Fibroblast of skin of right biceps (primary cell): ENCODE measurements at regions not wholly inside any gene's neighbourhood (a gene's known extent, or its start where the extent isn't known, plus 50 kb on each side); places are given as distances from the start of the nearest gene placed in this dataset.

Source experiments
- DNase-seq: peaks from one replicate; pipeline ENCODE4 v3.0.0-alpha.2; 2013

DNA sequence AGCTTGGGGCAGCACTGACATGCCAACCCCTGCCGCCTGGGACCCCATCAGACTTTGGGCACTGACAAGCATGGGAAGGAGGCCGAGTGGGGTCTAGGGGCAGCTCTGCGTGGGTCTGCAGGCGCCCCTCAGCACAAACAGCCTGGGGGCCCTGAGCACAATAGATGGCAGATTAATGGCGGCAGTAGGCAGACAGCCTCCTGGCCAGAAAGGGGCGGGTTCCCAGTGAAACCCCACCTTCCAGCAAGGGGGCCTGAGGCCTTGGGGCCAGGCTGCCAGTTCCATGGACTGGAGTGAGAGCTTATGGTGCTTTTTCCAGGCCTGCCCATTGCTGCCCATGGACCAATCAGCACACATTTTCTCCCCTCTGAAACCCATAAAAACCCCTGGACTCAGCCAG, 2031.2 kb downstream of the EFNA5 start:
- no peak for DNase-seq

- DNase-seq: no peak
These were observed 2031.7 kb downstream of the EFNA5 start for GRCh38 chr5:105639068-105639467.

GRCh38 chr5:105638437-105638836, 2032.3 kb downstream of the EFNA5 start:
- no peak for DNase-seq

GRCh38 chr5:105632043-105632442, 2038.7 kb downstream of the EFNA5 start:
- DNase-seq: no peak

- DNase-seq: no peak
These were observed 2039.9 kb downstream of the EFNA5 start for GRCh38 chr5:105630803-105631202.

- DNase-seq: no peak
These were observed 2051.0 kb downstream of the EFNA5 start for GRCh38 chr5:105619725-105620124.

DNA sequence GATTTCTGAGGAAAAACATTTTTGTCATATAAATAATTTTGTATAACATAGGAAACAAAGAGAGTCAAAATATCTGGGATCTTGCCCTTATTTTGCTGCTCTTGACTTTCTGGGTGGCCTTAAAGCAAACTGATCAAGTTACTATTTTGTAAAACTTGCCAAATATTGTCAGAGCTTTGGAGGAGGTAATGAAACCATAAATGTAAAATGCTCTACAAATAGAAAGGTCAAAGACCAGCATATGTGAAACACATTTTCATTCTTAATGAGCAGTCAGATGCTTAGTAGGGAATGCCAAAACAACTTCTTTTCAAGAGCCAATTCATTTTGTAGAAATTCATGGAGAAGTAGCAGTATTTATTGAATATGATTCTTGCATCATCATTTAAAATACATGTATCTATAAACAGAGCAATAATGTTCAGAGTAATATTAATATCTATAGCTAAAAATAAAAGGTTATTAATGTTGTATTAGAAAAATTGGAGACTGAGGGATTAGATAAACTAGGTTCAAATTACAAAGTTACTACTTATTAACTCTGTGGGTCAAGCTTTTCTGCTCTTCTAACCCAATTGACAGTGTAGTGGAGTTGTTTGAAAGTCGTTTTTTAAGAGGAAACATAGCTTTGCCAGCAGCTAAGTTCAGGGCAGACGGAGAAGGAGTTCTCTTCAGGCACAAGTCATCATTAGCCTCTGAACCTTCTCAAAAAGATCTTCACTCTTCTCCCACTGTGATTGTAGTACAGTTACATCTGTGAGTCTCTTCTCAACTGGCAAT, 2053.1 kb downstream of the EFNA5 start:
- no peak for DNase-seq

- no peak for DNase-seq
These were observed 2054.0 kb upstream of the NUDT12 start for GRCh38 chr5:105616599-105616998.

- peak; percentile 5 for DNase-seq
These were observed 2039.8 kb upstream of the NUDT12 start for GRCh38 chr5:105602406-105602805.

DNA sequence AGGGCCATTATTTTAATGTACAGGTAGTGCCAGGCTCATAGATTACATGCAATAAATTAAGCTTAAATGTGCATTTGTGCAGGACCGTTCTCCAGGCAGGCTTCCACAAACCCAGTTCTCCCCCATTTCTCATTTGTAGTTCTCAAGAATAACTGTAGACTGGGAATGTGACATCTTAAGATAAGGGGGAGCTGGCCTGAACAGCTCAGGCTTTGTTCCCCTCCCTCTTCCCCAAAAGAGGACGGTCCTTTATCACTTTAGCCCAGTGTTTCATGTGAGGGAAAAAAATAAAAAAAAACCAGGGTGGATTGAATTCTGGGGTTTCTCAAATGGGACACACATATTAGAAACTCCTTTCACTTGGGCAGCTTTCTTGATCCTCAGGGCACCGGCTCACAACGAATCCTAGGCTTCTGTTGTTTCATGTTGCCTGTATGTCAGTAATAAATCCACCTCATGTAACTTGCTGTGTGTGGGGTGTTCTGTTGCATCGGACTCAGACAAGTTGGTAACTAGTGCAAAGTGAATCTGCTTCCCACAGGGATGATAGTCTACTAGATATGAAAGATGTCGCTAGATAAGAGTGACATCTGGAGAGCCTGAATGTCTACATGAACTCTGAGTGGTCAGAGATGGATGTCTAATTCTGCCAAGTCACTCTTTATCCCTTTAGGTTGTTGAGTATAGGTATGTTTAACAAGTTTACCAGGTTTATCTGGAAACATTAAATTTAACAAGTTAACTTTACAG, 2030.6 kb upstream of the NUDT12 start:
- no peak for DNase-seq

DNA sequence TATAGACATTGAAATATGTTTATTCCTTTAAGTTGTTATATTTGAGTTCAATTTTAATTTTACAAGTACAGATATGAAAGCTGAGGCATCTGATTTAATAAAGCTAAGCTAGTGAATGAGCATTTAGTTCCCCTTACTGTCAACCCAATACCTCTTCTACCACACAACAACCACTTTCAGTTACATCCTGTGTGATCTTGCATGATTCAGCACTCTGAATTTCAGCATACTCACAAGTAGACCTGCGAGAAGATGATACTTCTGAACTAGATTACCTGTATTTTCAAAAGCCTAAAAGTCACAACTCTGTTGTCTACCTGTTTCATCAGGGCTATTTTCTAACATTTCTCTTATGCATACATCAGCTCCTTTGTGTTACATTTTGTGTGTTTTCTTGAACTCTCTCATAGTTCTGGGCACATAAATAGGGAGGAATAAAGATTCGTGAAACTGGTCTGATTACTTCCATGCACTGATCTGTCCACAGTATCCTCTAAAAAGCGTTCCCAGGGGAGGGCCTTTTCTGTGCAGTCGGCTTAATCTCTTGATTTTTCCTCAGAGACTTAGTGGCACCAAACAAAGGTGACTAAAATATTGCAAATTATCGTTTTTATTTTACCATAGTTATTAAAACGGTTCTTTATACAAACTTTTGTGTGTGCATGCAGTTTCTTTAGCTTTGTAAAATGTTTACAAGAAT, 2025.5 kb upstream of the NUDT12 start:
- DNase-seq: no peak

GRCh38 chr5:105581988-105582690, 2019.5 kb upstream of the NUDT12 start:
- DNase-seq: no peak

GRCh38 chr5:105573575-105573974, 2011.0 kb upstream of the NUDT12 start:
- peak; percentile 14 for DNase-seq

DNA sequence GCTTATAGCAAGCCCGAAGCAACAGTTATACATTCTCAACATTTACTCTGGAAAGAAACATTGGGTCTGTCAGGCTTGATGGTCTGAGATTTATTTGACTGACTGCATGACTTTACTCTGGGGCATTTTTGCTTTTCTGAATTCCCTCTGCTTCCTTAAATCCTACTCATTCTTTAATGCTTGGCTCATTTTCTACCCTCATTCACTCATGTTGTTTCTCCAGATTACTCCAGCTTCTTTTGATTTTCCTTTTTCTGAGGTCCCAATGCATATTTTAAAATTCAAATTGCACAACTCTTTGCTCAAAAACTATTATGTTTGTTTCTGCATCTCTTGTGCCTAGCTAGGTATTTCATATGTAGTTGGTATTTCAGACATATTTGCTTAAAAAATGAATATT, 2002.9 kb upstream of the NUDT12 start:
- no peak for DNase-seq

DNA sequence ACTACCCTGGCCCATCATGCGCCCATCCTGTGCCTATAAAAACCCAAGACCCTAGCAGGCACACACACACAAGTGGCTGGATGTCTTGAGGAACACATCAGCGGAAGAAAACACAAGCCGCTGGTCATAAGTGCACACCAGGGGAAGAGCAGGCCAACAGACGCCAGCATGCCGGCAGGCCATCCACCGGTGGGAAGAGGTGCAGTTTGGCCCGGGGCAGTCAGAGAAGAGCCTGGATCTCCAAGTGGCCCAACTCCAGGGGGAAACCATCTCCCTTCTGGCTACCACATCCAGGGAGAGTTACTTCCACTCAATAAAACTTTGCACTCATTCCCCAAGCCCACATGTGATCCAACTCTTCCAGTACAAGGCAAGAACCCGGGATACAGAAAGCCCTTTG, 2001.3 kb upstream of the NUDT12 start:
- no peak for DNase-seq

DNA sequence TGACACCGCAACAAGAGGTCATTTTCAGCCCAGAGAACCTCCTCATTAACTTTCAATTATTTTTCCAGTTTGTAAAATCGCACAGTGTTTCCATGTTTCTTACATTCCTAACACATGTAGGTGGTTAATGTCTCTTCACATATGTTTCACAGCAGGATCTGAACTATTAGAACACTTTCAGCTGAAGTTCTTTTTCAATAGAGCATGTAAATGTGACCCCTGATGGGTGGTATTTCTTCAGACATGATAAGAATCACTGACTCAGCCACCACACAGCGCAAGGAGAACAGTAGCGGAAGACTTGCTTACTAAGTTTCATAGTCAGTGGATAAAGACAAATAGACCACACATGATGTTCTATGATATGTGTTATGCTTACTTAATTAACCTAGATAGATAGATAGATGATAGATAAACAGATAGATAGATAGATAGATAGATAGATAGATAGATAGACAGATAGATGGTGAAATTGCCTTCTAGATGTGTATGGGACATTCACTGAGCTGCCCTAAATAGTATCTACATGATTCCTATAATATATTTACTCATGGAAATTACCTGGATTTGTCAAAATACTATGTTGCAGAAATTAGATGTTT, 1992.1 kb upstream of the NUDT12 start:
- peak; percentile 53 for DNase-seq

DNA sequence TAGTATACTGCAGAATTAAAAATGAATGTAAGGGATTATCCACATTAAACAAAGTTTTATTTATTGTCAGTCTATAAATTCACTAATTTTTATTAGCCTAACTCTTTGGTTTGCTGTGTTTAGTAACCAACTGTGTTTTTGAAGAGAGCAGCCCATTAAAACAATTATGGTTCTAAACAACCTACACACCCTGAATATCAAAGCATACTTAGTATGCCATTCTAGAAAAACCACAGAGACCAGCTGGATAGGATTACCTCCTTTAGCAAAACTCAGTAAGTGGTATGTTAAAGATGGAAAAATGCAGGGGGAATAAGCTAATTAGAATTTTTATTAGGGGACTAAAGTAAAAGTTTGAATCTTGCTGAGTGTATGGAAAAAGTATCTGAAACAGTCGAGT, 1981.7 kb upstream of the NUDT12 start:
- DNase-seq: no peak

DNA sequence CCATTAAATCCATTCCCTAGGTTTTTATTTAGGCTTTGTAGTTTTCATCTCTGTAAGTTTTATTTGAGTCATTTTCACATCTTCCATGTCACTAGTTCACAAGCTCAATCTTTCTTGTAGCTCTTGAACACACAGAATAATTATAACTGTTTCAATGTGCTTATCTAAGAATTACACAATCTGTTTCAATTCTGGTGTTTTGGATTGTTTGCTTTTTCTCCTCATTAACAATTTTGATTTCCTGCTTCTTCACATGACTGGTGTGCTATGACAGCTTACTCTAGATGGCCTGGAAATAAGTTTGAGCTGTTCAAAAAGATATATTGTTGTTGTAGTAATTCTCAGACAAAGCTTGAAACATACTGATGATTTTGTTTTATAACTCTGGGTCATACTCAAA, 1974.1 kb upstream of the NUDT12 start:
- no peak for DNase-seq

GRCh38 chr5:105530716-105531261, 1968.2 kb upstream of the NUDT12 start:
- DNase-seq: no peak

DNA sequence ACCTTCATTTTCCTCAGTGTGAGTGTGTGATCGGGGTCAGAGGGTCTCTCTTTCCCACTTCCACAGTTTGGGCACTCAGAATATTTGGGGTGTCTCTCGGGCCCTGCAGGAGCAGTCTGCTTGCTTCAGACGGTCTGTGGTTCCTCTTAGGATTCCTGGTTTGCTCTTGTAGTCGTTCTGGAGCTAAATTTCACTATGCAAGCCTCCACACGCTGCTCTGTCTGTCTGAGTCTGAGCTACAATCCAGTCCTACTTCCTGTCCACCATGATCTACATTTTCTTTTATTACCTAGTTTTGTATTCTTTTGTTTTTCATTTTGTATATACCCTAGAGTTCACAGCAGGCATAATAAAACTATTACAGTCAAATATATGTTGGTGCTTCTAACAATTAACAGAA, 1967.3 kb upstream of the NUDT12 start:
- no peak for DNase-seq

GRCh38 chr5:105508519-105508918, 1945.9 kb upstream of the NUDT12 start:
- DNase-seq: peak; percentile 16

DNA sequence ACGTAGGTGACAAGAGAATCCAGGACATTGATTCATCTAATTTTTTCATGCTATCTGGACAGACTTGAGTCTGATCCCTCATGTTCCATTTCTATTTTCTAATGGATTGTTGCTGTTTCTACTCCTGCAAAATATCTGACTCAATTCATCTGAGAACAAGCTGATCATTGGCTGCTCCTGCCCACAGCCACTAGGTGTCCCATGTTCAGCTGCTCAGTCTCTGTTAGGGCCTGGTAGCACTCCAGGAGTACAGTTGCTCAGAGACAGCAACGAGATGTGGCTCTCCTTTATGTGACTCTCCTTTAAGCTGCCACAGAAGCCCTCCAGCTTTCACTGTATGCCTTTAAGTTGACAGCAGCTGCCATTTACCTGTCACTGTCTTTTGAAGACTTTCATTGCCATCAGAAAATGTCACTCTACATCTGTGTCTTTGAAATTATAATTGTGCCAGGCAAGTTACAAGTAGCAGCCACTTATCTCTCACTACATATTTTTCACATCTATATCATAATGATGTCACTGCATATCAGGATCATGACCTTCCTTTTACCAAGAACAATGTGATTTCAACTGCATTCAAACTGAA, 1944.2 kb upstream of the NUDT12 start:
- DNase-seq: peak; percentile 28
